ENCODE measurements at regions not wholly inside any gene's neighbourhood (a gene's known extent, or its start where the extent isn't known, plus 50 kb on each side); places are given as distances from the start of the nearest gene placed in this dataset.
A peak's percentile ranks its signal among the peaks of the same experiment; 100 is the strongest.

DNA sequence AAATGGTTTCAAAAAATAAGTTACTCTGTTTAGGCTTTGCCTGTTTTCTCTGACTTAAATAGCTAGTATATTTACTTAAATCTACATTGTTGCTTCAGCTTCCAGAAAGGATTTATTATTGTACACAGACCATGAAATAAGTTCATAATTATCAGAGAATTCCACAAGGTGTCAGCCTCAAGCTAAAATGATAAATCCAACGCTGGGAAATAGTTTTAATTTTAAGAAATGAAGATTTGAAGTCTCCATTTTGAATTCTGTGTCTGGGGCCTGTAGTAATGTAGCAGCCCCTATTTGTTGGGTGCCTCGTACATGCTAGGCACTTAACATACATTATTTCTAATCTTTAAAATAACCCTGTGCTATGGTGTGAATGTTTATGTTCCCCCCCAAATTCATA, 92.6 kb upstream of the KCNMB2 start:
- DNase-seq, result peak in 1 of 3 experiments; percentile 41

GRCh38 chr3:178445139-178445538, 91.1 kb upstream of the KCNMB2 start:
- DNase-seq, result no peak

DNA sequence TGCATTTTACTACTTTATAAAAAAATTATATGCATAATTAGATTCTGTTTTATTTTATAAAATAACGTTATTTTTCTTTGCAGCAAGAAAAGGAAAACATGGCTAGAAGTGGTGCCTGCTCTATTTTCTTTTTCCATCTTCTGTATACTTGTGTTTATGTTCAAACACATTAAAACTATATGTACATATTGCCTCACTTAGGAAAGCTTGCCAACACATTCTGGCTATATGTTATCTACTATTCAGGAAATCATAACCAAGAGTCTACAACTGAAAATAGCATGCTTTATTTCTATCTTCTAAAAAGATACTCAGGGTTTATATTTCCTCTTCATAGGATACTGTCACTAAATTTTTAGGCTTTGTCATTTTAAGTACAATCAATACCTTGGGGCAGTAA, 90.2 kb upstream of the KCNMB2 start:
- DNase-seq, result peak in 1 of 3 experiments; percentile 45

- DNase-seq, result no peak
Measured at GRCh38 chr3:178450476-178450875, 85.8 kb upstream of the KCNMB2 start.

- DNase-seq, result peak in 2 of 3 experiments; percentile 29 to 65
Measured at GRCh38 chr3:178451799-178452198, 84.4 kb upstream of the KCNMB2 start.

GRCh38 chr3:178454726-178455125, 81.5 kb upstream of the KCNMB2 start:
- DNase-seq, result no peak

DNA sequence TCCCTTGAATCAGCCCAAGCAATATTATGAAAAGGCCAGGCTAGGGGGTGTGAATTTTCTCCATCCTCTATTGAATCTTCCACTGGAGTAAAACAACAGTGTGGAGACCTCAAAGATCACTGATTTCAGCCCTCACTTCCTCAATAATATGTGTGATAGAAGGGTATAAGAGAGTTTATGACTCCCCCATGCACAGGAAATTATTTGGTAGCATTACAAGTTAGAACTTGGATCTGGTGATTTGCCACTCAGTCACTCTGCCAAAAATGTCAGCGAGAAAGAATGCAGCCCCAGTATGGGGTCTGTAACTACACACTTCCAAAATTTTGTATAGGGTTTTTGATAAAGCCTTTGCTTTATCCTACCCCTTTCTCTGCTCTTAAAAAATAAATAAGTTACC, 81.0 kb upstream of the KCNMB2 start:
- no peak for DNase-seq

GRCh38 chr3:178455946-178456345, 80.3 kb upstream of the KCNMB2 start:
- DNase-seq, result no peak

GRCh38 chr3:178456621-178457285, 79.5 kb upstream of the KCNMB2 start:
- DNase-seq, result peak in 1 of 3 experiments; percentile 40

- DNase-seq, result no peak
Measured at GRCh38 chr3:178457511-178457910, 78.7 kb upstream of the KCNMB2 start.

GRCh38 chr3:178458313-178459037, 77.8 kb upstream of the KCNMB2 start:
- no peak for DNase-seq

- no peak for DNase-seq
Measured at GRCh38 chr3:178459038-178459410, 77.2 kb upstream of the KCNMB2 start.

DNA sequence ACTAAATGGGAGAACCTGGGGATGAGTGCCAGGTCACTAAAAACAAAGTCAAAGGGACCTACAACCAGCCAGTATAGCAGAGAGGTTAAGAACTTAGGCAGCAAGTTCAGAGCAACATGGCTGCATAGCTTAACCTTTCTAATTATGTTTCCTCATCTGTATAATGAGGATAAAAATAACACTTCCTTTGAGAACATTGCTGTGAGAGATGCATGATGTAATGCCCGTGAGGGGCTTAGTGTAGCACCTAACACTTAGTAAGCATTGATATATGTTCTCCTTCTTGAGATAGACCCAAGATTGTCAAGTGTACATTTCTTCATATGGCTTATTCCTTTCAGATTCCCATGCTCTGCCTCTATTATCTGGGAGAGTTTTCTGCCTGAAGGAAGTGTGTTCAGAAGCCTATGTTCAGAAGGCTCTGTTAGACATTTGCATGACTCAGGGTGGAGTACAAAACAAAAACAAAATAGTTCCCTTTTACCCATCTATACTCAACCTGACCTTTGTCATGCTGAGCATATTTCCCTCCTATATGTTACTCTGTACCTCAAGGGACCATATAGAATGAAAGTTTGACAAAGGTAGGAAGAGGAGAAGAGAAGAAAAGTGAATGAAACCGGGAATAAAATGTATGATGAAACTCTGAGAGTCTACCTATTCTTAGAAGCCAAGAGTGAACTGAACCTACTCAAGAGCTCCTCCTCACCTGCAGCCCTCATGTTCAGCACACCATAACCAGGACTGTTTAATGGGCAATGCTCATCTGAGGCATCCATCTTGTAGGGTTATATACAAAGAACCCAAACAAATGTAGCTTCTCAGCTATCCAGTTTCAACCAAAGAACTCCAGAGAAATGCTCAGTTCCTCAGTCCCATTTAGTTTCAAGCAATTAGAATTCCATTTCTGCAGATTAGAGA, 70.7 kb upstream of the KCNMB2 start:
- no peak for DNase-seq

DNA sequence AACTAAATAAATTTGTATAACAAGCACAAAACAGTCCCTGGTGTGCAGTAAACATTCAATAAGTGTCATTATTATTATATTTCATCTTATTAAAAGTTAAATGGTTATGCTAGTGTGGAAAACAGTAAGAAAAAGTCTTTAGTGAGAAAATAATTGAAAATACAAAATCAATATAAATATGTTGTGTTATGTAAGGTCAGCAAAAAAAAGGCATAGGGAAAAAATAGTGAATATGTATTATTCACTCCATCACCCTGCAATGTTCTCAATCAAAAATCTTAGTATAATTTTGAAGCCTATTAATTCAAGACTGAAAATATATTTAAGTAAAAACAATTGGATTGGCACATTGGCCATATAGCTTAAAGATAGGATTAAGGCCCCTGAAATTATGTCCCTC, 63.3 kb upstream of the KCNMB2 start:
- DNase-seq, result no peak

- no peak for DNase-seq
Measured at GRCh38 chr3:178474526-178474925, 61.7 kb upstream of the KCNMB2 start.

- DNase-seq, result no peak
Measured at GRCh38 chr3:178475062-178475461, 61.2 kb upstream of the KCNMB2 start.

DNA sequence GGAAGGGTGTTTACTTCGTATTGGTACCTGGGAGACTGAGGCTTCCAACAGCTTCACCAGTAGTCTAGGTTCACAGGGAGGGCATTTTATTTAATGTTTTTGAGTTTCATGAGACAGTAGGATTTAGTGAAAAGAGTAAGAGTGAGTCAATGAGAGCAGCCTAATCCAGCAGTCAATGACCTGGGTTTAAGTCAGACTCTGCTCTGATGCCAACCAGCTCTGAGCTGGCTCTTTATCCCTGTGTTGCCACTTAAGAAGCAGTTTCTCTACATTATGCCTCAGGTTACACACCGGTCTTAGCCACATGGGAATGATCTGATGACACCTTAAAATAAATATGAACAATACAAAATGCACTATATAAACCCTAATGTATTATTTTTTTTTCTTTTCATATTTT, 59.4 kb upstream of the KCNMB2 start:
- no peak for DNase-seq

DNA sequence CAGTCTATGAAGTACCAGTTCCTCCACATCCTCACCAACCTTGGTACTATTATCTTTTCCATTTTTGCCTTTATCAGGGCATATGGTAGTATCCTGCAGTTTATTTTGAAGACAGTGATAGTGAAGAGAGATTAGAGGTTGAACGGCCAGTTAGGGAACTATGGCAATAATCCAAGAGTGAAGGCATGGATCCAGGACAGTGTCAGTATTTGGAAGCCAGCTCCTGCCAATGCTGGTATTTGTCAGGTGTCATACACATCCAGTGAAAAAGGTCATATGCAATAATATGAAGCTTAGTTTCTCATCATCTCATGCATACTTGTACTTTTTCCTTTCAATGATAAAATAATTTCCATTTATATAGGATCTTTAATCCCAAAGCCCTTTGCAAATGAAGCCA, 56.8 kb upstream of the KCNMB2 start:
- DNase-seq, result no peak

DNA sequence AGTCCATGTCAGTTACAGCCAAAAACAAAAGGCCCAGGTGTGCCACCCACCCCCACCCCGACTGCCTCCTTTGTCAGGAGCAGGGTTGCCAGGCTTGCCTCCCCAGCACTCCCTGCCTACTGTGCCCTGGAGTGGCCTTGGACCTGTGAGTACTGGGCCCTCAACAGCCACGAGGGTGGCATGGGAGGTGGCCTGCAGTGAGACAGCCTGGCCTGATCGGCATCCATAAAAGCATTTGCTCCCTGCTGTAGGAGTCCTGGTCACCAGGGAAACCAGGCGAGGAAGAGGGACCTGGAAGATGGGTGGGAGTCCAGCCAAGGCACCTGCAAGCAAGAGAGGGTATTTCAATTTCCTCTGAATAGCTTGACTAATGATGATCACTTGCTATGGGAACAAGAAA, 56.4 kb upstream of the KCNMB2 start:
- peak in 1 of 3 experiments; percentile 51 for DNase-seq

GRCh38 chr3:178480274-178480673, 56.0 kb upstream of the KCNMB2 start:
- peak in 1 of 3 experiments; percentile 44 for DNase-seq

- DNase-seq, result no peak
Measured at GRCh38 chr3:178480795-178481194, 55.4 kb upstream of the KCNMB2 start.

DNA sequence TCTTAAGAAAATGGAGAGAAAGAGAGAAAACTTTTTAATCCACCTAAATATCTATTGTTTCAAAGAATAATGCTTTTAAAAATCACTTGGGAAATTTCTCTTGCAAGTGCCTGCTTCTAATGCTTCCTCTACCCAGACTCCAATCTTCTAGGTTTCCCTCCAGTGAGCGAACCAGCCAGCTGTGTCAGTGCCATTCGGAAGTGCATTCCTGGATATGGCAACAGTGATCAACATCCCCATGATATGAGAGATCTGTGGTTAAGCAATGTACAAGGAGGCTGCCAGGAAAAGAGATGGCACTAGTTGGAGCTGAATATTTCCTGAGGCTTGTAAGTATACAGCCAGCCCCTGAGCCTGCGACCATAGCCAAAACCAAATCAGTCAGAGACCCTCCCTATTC, 53.3 kb upstream of the KCNMB2 start:
- no peak for DNase-seq

GRCh38 chr3:178483704-178484103, 52.5 kb upstream of the KCNMB2 start:
- no peak for DNase-seq

GRCh38 chr3:178485756-178486155, 50.5 kb upstream of the KCNMB2 start:
- DNase-seq, result no peak
